GM12878 (cell line): ENCODE measurements at regions not wholly inside any gene's neighbourhood (a gene's known extent, or its start where the extent isn't known, plus 50 kb on each side); places are given as distances from the start of the nearest gene placed in this dataset.
A peak's percentile ranks its signal among the peaks of the same experiment; 100 is the strongest.

Experiments
- ATAC-seq: fragments of 200-7000 bp; cut with Tn5 transposase; 3 replicates; pipeline ENCODE4 v1.9.1; 2020; ENCODE audit warnings: mild to moderate bottlenecking, moderate library complexity
- BruUV-seq: library from RNA; stranded (reverse); fragments of 400-500 nt; replicated peaks from 2 replicates; lab custom pipeline; 2021; lab: Mats Ljungman, UMichigan
- CTCF ChIA-PET: fragments of 300-600 bp; sonication (Branson Sonifier 250); formaldehyde crosslinking; extraction: SDS; loops from one replicate; lab custom pipeline; 2021; ENCODE audit warnings: inconsistent platforms; lab: Yijun Ruan, JAX
- POLR2A ChIA-PET: fragments of 350-600 bp; formaldehyde crosslinking; extraction: SDS; loops from one replicate; lab custom pipeline; 2021; ENCODE audit warnings: inconsistent platforms; lab: Charles Lee
- RAD21 ChIA-PET: fragments of 300-600 bp; sonication (Branson Sonifier 250); formaldehyde crosslinking; loops from one replicate; lab custom pipeline; 2023; ENCODE audit warnings: antibody characterized with exemption; ENCODE audit not compliant: unreplicated experiment; lab: Charles Lee
- SMC1A ChIA-PET: fragments of 300-600 bp; sonication (Branson Sonifier 250); formaldehyde crosslinking; loops from one replicate; lab custom pipeline; 2023; ENCODE audit not compliant: unreplicated experiment, uncharacterized antibody; lab: Charles Lee
- DNase-seq: peaks from one replicate; pipeline ENCODE4 v3.0.0-alpha.2; 2011; ENCODE audit warnings: low read depth, low spot score
- FAIRE-seq: peaks from 3 replicates; lab custom pipeline; 2011; peaks lifted over from hg19 to GRCh38; lab: Jason Lieb, UNC
- H2AFZ ChIP-seq: 2 replicates; pipeline ENCODE4 v1.6.0; 2011; ENCODE audit warnings: low read depth, low read length, control low read depth; ENCODE audit not compliant: control insufficient read depth
- H3K27ac ChIP-seq: 2 replicates; pipeline ENCODE4 v1.5.1; 2011; ENCODE audit warnings: control low read depth; ENCODE audit not compliant: control insufficient read depth, insufficient read depth
- H3K27me3 ChIP-seq, 2 experiments: replicated peaks in 1 of 2; 2 replicates each; pipeline versions ENCODE4 v1.6.0 to v1.6.1; 2011; ENCODE audit warnings: low read length in 1 of 2; ENCODE audit not compliant: control insufficient read depth in 2 of 2, insufficient read depth in 2 of 2
- H3K36me3 ChIP-seq, 2 experiments: 2 replicates each; pipeline ENCODE4 v1.5.1; 2011; ENCODE audit warnings: low read length in 1 of 2; ENCODE audit not compliant: control insufficient read depth in 2 of 2, insufficient read depth in 2 of 2
- H3K4me1 ChIP-seq: 2 replicates; pipeline ENCODE4 v1.6.1; 2011; ENCODE audit warnings: mild to moderate bottlenecking, low read length, moderate library complexity, mixed read lengths; ENCODE audit not compliant: control insufficient read depth, insufficient read depth
- H3K4me2 ChIP-seq: 2 replicates; pipeline ENCODE4 v1.6.0; 2011; ENCODE audit warnings: control low read depth; ENCODE audit not compliant: control insufficient read depth, insufficient read depth
- H3K4me3 ChIP-seq: fragments of 200-600 bp; sonication (generic); 2 replicates; pipeline ENCODE4 v1.5.1; 2016
- H3K79me2 ChIP-seq: 2 replicates; pipeline ENCODE4 v1.6.0; 2011; ENCODE audit warnings: low read length; ENCODE audit not compliant: control insufficient read depth, insufficient read depth
- H3K9ac ChIP-seq: 2 replicates; pipeline ENCODE4 v1.8.0; 2011; ENCODE audit warnings: low read length, control low read depth, mixed read lengths; ENCODE audit not compliant: control insufficient read depth, insufficient read depth
- H3K9me3 ChIP-seq: replicated peaks from 3 replicates; pipeline ENCODE4 v1.5.1; 2011; ENCODE audit warnings: mild to moderate bottlenecking, low read length; ENCODE audit not compliant: control insufficient read depth, insufficient read depth
- H4K20me1 ChIP-seq: 2 replicates; pipeline ENCODE4 v1.6.0; 2011; ENCODE audit not compliant: control insufficient read depth, insufficient read depth
- ATF7 ChIP-seq: fragments of 450-650 bp; IDR thresholded peaks from 2 replicates; pipeline ENCODE4 v1.6.1; 2016; ENCODE audit warnings: low read depth, mild to moderate bottlenecking
- BCL11A ChIP-seq: IDR thresholded peaks from 2 replicates; pipeline ENCODE4 v1.6.1; 2011; ENCODE audit warnings: low read depth, low read length
- BMI1 ChIP-seq: fragments of 450-650 bp; IDR thresholded peaks from 2 replicates; pipeline ENCODE4 v1.6.1; 2016; ENCODE audit warnings: mild to moderate bottlenecking, moderate library complexity, borderline replicate concordance
- CEBPB ChIP-seq, 2 experiments: fragments of 150-350 bp in 1 of 2; IDR thresholded peaks; 2 replicates each; pipeline ENCODE4 v1.6.1; 2012 to 2014; ENCODE audit warnings: low read depth in 2 of 2, low read length in 2 of 2, borderline replicate concordance in 1 of 2, inconsistent platforms in 1 of 2
- EP300 ChIP-seq, 2 experiments: fragments of 150-350 bp in 1 of 2; IDR thresholded peaks; 2 replicates each; pipeline ENCODE4 v1.6.1; 2011 to 2012; ENCODE audit warnings: low read depth in 2 of 2, low read length in 2 of 2, borderline replicate concordance in 1 of 2, improper control_type of control experiment in 1 of 2, inconsistent platforms in 1 of 2; ENCODE audit not compliant: control insufficient read depth in 1 of 2
- ETV6 ChIP-seq, 2 experiments: fragments of 450-650 bp in 1 of 2; IDR thresholded peaks in 1 of 2; conservative IDR thresholded peaks in 1 of 2; 2 replicates each; pipeline ENCODE4 v1.6.1; 2014; ENCODE audit warnings: antibody characterized with exemption in 1 of 2, borderline replicate concordance in 1 of 2, low read depth in 1 of 2, mild to moderate bottlenecking in 1 of 2, moderate library complexity in 1 of 2
- GATAD2B ChIP-seq: fragments of 450-650 bp; conservative IDR thresholded peaks from 2 replicates; pipeline ENCODE4 v1.6.1; 2017; ENCODE audit warnings: low read depth, mild to moderate bottlenecking, moderate library complexity
- IKZF1 ChIP-seq: fragments of 450-650 bp; conservative IDR thresholded peaks from 2 replicates; pipeline ENCODE4 v1.6.1; 2017; ENCODE audit warnings: antibody characterized with exemption, mild to moderate bottlenecking
- MLLT1 ChIP-seq: fragments of 450-650 bp; IDR thresholded peaks from 2 replicates; pipeline ENCODE4 v1.6.1; 2016; ENCODE audit warnings: mild to moderate bottlenecking
- MTA2 ChIP-seq: fragments of 450-650 bp; IDR thresholded peaks from 2 replicates; pipeline ENCODE4 v1.6.1; 2016; ENCODE audit warnings: low read depth, mild to moderate bottlenecking, moderate library complexity
- SPI1 ChIP-seq: IDR thresholded peaks from 2 replicates; pipeline ENCODE4 v1.6.1; 2011; ENCODE audit warnings: low read depth, mild to moderate bottlenecking, low read length, moderate library complexity, borderline replicate concordance; ENCODE audit not compliant: insufficient read depth
- YBX1 ChIP-seq: fragments of 450-650 bp; IDR thresholded peaks from 2 replicates; pipeline ENCODE4 v1.6.1; 2016; ENCODE audit warnings: antibody characterized with exemption
- ZBTB33 ChIP-seq: fragments of 450-650 bp; IDR thresholded peaks from 2 replicates; pipeline ENCODE4 v1.6.1; 2017; ENCODE audit warnings: mild to moderate bottlenecking
- ZNF217 ChIP-seq: fragments of 450-650 bp; IDR thresholded peaks from 2 replicates; pipeline ENCODE4 v1.6.1; 2017; ENCODE audit warnings: antibody characterized with exemption, mild to moderate bottlenecking
- WGBS: methylation state at CpG from one replicate; pipeline ENCODE4 v1.1.6; 2016; ENCODE audit warnings: low lambda C conversion rate; ENCODE audit not compliant: insufficient replicate concordance, insufficient coverage; ENCODE audit errors: missing lambda C conversion rate; 5-methylcytosine and 5-hydroxymethylcytosine counted together
- in situ Hi-C: fragments of 300-500 bp; cut with MboI; formaldehyde crosslinking; loops from 9 replicates; pipeline ENCODE4 v1.14.3; 2018; ENCODE audit warnings: mixed read lengths
- intact Hi-C: fragments of 100-400 bp; cut with micrococcal nuclease; formaldehyde crosslinking; loops from one replicate; pipeline ENCODE4 v1.14.2; 2022; ENCODE audit not compliant: unreplicated experiment
- TF ChIP-seq, protein P1 (sequence below): IDR thresholded peaks from 2 replicates; pipeline ENCODE4 v1.6.1; 2011; ENCODE audit warnings: mild to moderate bottlenecking, low read depth, low read length, moderate library complexity; ENCODE audit not compliant: insufficient replicate concordance
- TF ChIP-seq, protein P2 (sequence below): IDR thresholded peaks from 2 replicates; pipeline ENCODE4 v1.6.1; 2011; ENCODE audit warnings: borderline replicate concordance, low read depth, mild to moderate bottlenecking, moderate library complexity, low read length; ENCODE audit not compliant: insufficient read depth, poor library complexity, severe bottlenecking

DNA sequence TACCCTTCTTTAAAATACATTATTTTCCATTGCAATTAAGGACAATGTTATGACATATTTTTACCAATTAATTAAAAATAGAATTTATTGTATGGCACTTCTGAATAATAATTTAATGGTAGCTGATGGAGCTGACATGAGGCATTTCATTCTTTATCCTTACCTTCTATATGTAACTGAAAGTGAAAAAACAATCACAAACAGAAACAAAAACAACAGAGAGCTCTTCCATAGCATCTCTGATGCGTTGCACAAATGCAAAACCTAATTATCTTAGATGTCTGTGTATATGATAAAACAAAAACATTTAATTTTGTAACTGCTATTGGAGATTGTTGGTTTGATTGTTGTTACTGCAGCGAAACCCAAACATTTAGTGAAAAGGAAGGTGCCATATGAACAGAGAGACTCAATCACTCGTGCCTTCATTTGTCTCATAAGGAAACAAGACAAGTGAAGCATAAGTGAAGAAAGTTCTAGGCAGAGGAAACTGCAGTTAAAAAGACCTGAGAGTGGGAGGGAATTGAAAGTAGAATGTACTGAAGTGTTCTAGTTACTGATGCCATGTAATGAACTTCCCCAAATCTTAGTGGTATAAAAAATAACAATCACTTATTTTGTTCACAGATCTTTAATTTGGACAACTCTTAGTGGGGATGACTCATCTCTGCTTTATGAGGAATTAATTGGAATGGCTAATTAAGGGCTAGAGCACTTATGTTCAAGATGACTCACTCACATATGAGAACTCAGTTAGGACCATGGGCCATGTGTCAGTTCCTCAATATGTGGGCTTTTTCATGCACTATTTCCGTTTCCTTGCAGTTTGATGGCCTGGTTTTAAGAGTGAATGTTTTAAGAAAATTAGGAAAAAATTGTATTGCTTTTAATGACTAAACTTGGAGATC, 245.0 kb upstream of the OLFM3 start:
- ChIA-PET CTCF (no interaction called here), SMC1A (no interaction called here), RAD21 (no interaction called here), POLR2A (no interaction called here)
- H3K27me3 ChIP-seq: no peaks in the 10 kb centered on the region
- no peaks in the 10 kb centered on the region for H3K9me3 ChIP-seq
- in situ Hi-C loops (no loop called here), intact Hi-C loops (no loop called here)
- H4K20me1 ChIP-seq: no peaks in the 10 kb centered on the region
- ATAC-seq (peak; percentile 95), DNase-seq (peak; percentile 24), FAIRE-seq (peak; percentile 64)
- H3K4me2 ChIP-seq: no peak overlapping the region
- H3K79me2 ChIP-seq: no peaks in the 10 kb centered on the region
- no peak overlapping the region for H3K4me3 ChIP-seq
- 0% methylated on average over 4 of the region's 4 CpGs for WGBS
- no peaks in the 10 kb centered on the region for H3K36me3 ChIP-seq
- no peak overlapping the region for H2AFZ ChIP-seq
- H3K27ac ChIP-seq: no peak overlapping the region
- H3K4me1 ChIP-seq: peaks cover 5% of the 10 kb centered on the region; the same call in 1 of the 2 replicates
- H3K9ac ChIP-seq: no peak overlapping the region
- no TSS peak for BruUV-seq
- TF ChIP-seq MLLT1 (no peak), EP300 (IDR thresholded peaks at IDR 0.05; ENCODE audit: borderline replicate concordance in 1 of 2, control insufficient read depth in 1 of 2, low read depth in 2 of 2, low read length in 2 of 2) (peak in 1 of 2 experiments; percentile 68; a peak in 1 of 4 replicates), SPI1 (peak; percentile 71; the same call in 1 of the 2 replicates), ATF7 (0 out of 2 replicates have a peak, but pooled peaks have one; percentile 56), BMI1 (peak; percentile 59; the same call in 1 of the 2 replicates), GATAD2B (no peak), YBX1 (no peak), MTA2 (peak; percentile 99), ZBTB33 (no peak), ETV6 (conservative IDR thresholded peaks at IDR 0.05 in 1 of 2, IDR thresholded peaks at IDR 0.05 in 1 of 2; ENCODE audit: borderline replicate concordance in 1 of 2, low read depth in 1 of 2) (peak in 1 of 2 experiments; percentile 42; a peak in 1 of 4 replicates), CEBPB (IDR thresholded peaks at IDR 0.05; ENCODE audit: borderline replicate concordance in 1 of 2, low read depth in 2 of 2, low read length in 2 of 2) (no peak), BCL11A (peak; percentile 92), ZNF217 (0 out of 2 replicates have a peak, but pooled peaks have one; percentile 27), IKZF1 (peak; percentile 77)
- TF ChIP-seq, protein P1, sequence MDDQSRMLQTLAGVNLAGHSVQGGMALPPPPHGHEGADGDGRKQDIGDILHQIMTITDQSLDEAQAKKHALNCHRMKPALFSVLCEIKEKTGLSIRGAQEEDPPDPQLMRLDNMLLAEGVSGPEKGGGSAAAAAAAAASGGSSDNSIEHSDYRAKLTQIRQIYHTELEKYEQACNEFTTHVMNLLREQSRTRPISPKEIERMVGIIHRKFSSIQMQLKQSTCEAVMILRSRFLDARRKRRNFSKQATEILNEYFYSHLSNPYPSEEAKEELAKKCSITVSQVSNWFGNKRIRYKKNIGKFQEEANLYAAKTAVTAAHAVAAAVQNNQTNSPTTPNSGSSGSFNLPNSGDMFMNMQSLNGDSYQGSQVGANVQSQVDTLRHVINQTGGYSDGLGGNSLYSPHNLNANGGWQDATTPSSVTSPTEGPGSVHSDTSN: no peak
- TF ChIP-seq, protein P2, sequence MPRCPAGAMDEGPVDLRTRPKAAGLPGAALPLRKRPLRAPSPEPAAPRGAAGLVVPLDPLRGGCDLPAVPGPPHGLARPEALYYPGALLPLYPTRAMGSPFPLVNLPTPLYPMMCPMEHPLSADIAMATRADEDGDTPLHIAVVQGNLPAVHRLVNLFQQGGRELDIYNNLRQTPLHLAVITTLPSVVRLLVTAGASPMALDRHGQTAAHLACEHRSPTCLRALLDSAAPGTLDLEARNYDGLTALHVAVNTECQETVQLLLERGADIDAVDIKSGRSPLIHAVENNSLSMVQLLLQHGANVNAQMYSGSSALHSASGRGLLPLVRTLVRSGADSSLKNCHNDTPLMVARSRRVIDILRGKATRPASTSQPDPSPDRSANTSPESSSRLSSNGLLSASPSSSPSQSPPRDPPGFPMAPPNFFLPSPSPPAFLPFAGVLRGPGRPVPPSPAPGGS: no peak
